NT2/D1 (cell line): ENCODE measurements at regions not wholly inside any gene's neighbourhood (a gene's known extent, or its start where the extent isn't known, plus 50 kb on each side); places are given as distances from the start of the nearest gene placed in this dataset.
A peak's percentile ranks its signal among the peaks of the same experiment; 100 is the strongest.

Source experiments
- DNase-seq: peaks from one replicate; pipeline ENCODE4 v3.0.0-alpha.2; 2011; ENCODE audit warnings: low read depth, low spot score
- H3K27me3 ChIP-seq: 2 replicates; pipeline ENCODE4 v1.6.0; 2011; ENCODE audit warnings: mild to moderate bottlenecking; ENCODE audit not compliant: insufficient read length, insufficient read depth
- H3K36me3 ChIP-seq: 2 replicates; pipeline ENCODE4 v1.6.1; 2011; ENCODE audit warnings: mild to moderate bottlenecking, low read length, mixed read lengths; ENCODE audit not compliant: insufficient read depth, insufficient read length
- H3K4me1 ChIP-seq: 2 replicates; pipeline ENCODE4 v1.5.1; 2011; ENCODE audit not compliant: insufficient read depth, insufficient read length
- H3K4me3 ChIP-seq: 2 replicates; pipeline ENCODE4 v1.5.1; 2011; ENCODE audit warnings: low read depth; ENCODE audit not compliant: insufficient read length
- H3K9ac ChIP-seq: 2 replicates; pipeline ENCODE4 v1.6.0; 2011; ENCODE audit warnings: low read depth; ENCODE audit not compliant: insufficient read length
- H3K9me3 ChIP-seq: 2 replicates; pipeline ENCODE4 v1.5.1; 2011; ENCODE audit warnings: mild to moderate bottlenecking, low read length; ENCODE audit not compliant: insufficient read depth
- SUZ12 ChIP-seq: IDR thresholded peaks from 2 replicates; pipeline ENCODE4 v1.6.1; 2011; ENCODE audit not compliant: insufficient read length, insufficient read depth; ENCODE audit errors: extremely low read depth
- YY1 ChIP-seq: IDR thresholded peaks from 2 replicates; pipeline ENCODE4 v1.6.1; 2011; ENCODE audit not compliant: insufficient read length, insufficient read depth
- ZNF274 ChIP-seq: IDR thresholded peaks from 2 replicates; pipeline ENCODE4 v1.6.1; 2011; ENCODE audit warnings: mild to moderate bottlenecking, low read depth, low read length

DNA sequence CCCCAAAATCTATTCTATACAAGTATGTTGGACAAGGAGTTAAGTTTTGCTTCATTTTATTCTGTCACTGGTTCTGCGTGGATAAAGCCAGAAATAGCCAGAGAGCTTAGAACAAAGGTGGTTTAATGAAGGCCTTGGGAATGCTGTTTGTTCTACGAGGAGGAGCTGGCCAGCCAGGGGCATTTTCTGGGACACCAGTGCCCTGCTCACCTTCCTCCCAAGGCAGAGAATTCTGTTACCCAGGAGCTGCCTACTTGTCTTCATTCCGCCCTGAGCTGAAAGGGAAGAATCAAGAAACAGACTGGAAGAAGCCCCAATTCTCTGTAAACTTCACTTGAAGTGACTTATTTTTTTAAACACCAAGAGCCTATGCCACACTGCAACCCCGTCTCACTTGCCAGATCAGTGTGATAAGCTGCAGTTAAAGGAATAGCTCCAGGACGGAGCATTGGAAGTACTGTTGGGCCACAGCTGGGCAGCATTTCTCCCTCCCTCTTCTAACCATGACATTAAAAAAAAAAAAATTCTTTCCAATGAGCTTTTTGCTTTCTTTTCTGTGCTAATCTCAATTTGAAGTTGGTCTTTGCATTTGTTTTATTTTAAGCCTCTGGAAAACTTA lies 149.8 kb upstream of the DYNLRB2 start:
- TF ChIP-seq YY1 (no peak), SUZ12 (no peak), ZNF274 (no peak)
- no peaks in the 10 kb centered on the region for H3K36me3 ChIP-seq
- H3K27me3 ChIP-seq = no peaks in the 10 kb centered on the region
- H3K4me3 ChIP-seq = no peak overlapping the region
- no peaks in the 10 kb centered on the region for H3K4me1 ChIP-seq
- no peak overlapping the region for H3K9ac ChIP-seq
- 0 out of 2 replicates have a peak, but pooled peaks cover 15% of the 10 kb centered on the region for H3K9me3 ChIP-seq
- DNase-seq = no peak

DNA sequence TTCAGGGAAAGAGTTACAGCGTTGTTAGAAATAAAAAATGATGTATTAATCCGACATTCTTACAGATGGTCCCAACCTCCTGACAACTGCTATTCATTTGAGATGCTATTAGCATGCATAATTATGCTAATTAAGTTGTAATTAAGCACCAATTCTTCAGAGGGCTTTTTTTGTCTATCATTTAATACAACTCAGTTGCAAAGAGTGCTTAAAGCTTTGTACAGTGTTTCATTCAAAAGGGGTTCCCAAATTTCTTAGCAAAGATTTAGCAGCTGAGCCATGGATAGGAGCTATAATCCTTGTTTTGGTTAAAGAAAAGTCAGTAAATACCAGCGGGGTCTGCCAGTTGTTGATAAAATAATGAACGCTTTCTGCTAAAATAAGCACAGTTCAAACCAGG lies 150.7 kb upstream of the DYNLRB2 start:
- Histone ChIP-seq H3K9ac (no peak overlapping the region), H3K4me3 (no peak overlapping the region), H3K36me3 (no peaks in the 10 kb centered on the region), H3K4me1 (no peaks in the 10 kb centered on the region), H3K9me3 (0 out of 2 replicates have a peak, but pooled peaks cover 10% of the 10 kb centered on the region), H3K27me3 (no peaks in the 10 kb centered on the region)
- TF ChIP-seq ZNF274 (no peak), YY1 (no peak), SUZ12 (no peak)
- no peak for DNase-seq

DNA sequence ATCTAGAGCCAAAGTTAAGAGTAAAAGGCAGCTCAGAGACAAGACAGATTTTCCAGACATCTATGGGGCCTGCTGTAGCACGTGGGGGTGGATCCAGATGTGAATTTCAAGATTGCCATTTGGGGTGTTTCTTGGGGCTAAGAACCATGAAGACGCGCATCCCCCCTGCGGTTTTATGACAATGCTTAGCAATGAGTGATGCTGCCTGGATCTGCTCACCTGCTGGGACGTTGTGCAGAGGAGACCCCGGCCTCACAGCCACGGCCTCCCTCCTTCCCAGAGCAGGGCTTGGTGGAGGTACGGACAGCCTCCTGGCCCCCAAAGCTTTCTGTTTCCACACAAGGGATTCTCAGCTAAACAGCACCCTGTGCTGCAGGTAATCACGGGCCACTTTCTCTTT lies 151.5 kb upstream of the DYNLRB2 start:
- TF ChIP-seq SUZ12 = no peak
- TF ChIP-seq YY1 = no peak
- TF ChIP-seq ZNF274 = no peak
- DNase-seq = no peak
- Histone ChIP-seq H3K4me3 (no peak overlapping the region), H3K9me3 (0 out of 2 replicates have a peak, but pooled peaks cover 8% of the 10 kb centered on the region), H3K27me3 (no peaks in the 10 kb centered on the region), H3K4me1 (no peaks in the 10 kb centered on the region), H3K9ac (no peak overlapping the region), H3K36me3 (no peaks in the 10 kb centered on the region)

DNA sequence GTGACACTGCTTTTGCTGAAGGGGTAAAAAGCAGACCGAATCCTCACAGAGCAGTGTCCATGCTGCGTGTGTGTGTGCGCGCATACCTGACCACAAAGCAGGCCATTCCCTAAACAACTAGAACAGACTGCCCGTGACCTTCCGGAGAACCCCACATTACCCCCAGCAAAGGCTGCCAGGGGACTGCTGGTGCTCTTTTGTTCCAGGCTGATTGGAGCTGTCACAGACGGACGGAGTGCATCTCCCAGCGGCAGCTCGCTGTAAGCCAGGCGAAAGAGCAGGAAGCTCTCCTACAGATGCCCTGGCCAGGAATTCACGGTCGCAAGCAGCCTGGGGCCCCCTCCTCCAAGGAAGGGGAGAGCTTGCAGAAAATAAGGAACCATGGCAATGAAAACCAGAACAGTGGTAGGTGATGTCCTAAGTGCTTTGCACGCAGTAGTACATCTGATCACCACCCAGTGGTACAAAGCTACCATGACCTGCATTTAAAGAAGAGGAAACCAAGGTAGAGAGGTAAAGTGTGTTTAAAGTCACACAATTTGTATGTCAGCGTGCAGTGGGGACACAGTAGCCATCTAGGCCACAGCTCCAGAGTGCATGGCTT lies 153.4 kb upstream of the DYNLRB2 start:
- H3K27me3 ChIP-seq = no peaks in the 10 kb centered on the region
- H3K4me1 ChIP-seq = no peaks in the 10 kb centered on the region
- no peaks in the 10 kb centered on the region for H3K36me3 ChIP-seq
- no peak overlapping the region for H3K9ac ChIP-seq
- DNase-seq = no peak
- no peak for TF ChIP-seq ZNF274
- TF ChIP-seq YY1 = no peak
- TF ChIP-seq SUZ12 = no peak
- H3K4me3 ChIP-seq = no peak overlapping the region
- H3K9me3 ChIP-seq = no peaks in the 10 kb centered on the region

DNA sequence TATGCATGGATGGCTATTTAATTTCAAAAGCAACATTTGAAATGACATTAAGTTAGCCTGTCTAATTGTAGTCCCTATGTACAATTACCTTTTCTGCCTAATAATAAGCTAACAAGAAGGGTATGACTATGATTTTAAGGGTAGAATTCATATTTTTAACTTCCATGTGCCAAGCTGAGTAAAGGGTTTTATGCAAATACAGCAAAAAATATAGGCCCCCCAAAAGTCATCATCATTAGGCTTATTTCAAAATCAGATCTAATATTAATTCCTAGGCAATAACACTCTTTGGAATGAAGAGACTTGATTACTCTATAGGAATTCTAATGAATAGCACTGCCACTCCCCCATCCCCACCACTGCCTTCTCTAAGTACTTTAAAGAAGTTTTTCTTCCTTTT lies 155.9 kb upstream of the DYNLRB2 start:
- Histone ChIP-seq H3K9me3 (no peaks in the 10 kb centered on the region), H3K4me3 (no peak overlapping the region), H3K36me3 (no peaks in the 10 kb centered on the region), H3K9ac (no peak overlapping the region), H3K4me1 (no peaks in the 10 kb centered on the region), H3K27me3 (no peaks in the 10 kb centered on the region)
- TF ChIP-seq YY1 = no peak
- TF ChIP-seq SUZ12 = no peak
- TF ChIP-seq ZNF274 = no peak
- DNase-seq = no peak

DNA sequence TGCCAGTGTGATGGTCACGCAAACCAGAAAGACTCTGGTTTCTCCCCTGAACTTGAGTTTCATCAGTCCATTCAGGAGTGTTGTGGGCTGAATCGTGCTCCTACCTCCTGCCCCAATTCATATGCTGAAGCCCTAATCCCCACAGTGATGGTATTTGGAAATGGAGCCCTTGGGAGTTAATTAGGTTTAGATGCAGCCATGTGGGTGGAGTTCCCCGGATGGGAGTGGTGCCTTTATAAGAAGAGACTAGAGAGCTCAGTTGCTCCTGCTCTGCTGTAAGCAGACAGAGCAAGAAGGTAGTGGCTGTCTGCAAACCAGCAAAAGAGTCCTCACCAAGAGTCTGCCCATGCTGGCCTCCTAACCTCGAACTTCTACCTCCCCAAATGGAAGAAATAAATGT lies 160.3 kb upstream of the DYNLRB2 start:
- no peaks in the 10 kb centered on the region for H3K27me3 ChIP-seq

DNA sequence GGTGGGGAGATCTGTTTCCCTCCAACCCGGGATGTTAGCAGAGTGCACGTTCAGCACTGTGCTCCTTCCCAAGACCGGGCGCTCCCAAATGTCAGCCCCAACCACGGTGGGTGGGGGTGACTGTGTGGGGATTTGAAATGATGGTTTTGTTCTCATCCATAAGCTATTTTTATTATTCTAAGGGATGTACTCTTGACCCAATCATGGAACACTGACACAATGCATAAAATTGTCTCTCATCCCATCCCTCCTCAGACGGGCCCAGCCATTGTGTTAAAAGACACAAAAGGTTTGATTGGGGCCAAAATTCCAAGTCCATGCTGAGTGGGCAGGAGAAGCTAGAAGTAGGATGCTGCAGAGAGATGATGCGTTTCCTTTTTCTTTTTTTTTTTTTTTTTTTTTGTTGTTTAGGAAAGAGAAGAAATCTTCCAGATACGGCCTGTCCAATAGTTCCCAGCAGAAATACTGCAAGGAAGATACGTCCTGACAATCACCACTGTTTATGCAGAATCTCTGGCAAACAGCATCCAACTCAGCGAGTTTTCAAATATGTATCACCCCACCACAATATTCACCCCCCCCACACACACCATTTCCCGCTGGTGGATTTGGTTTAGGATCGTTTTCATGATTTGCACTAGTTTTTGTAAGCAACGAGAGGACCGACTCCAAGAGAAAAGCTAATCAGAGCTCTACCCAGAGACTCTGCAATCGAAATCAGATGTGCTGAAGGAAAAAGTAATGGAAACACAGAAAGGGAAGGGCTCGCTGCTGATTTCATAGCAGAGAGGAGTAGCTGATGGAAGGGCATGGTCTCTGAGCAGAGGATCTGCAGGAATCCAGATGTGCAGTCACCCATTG lies 163.5 kb upstream of the DYNLRB2 start:
- H3K4me1 ChIP-seq = no peaks in the 10 kb centered on the region
- no peak for DNase-seq
- TF ChIP-seq ZNF274 (no peak), YY1 (no peak), SUZ12 (no peak)
- H3K4me3 ChIP-seq = no peak overlapping the region
- no peaks in the 10 kb centered on the region for H3K36me3 ChIP-seq
- H3K27me3 ChIP-seq = no peaks in the 10 kb centered on the region
- H3K9me3 ChIP-seq = peaks cover 16% of the 10 kb centered on the region
- no peak overlapping the region for H3K9ac ChIP-seq

More for the DNA sequence above, 160.3 kb upstream of the DYNLRB2 start:
- Histone ChIP-seq H3K36me3 (no peaks in the 10 kb centered on the region), H3K4me1 (no peaks in the 10 kb centered on the region), H3K9me3 (no peaks in the 10 kb centered on the region), H3K4me3 (no peak overlapping the region), H3K9ac (no peak overlapping the region)
- peak; percentile 30 for DNase-seq
- no peak for TF ChIP-seq SUZ12
- TF ChIP-seq YY1 = no peak
- no peak for TF ChIP-seq ZNF274
